A549 (cell line): ENCODE measurements at regions not wholly inside any gene's neighbourhood (a gene's known extent, or its start where the extent isn't known, plus 50 kb on each side); places are given as distances from the start of the nearest gene placed in this dataset.

ENCODE experiments used
- MYC ChIP-seq: IDR thresholded peaks from 2 replicates; pipeline ENCODE4 v1.6.1; 2012; ENCODE audit warnings: mild to moderate bottlenecking, inconsistent platforms, low read length, improper control_type of control experiment, borderline replicate concordance
- TF ChIP-seq, protein P1 (sequence below): fragments of >200 bp; sonication (Bioruptor Twin); formaldehyde crosslinking; IDR thresholded peaks from 3 replicates; pipeline ENCODE4 v1.5.1; 2016

DNA sequence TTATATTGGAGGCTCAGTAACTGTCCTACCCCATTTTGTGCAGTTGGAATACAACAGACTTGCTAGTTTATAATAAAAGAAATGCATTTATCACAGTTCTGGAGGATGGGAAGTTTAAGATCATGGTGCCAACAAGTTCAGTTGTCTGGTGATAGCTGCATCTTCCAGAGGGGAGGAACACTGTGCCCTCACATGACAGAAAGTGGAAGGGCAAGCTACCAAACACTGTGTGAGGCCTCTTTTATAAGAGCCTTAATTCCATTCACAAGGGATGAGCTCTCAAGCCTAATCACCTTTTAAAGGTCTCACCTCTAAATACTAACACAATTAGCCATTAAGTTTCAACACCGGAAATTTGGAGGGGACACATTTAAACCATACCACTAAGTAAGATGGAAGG is 1073.9 kb downstream of the PLOD2 start:
- TF ChIP-seq, protein P1, sequence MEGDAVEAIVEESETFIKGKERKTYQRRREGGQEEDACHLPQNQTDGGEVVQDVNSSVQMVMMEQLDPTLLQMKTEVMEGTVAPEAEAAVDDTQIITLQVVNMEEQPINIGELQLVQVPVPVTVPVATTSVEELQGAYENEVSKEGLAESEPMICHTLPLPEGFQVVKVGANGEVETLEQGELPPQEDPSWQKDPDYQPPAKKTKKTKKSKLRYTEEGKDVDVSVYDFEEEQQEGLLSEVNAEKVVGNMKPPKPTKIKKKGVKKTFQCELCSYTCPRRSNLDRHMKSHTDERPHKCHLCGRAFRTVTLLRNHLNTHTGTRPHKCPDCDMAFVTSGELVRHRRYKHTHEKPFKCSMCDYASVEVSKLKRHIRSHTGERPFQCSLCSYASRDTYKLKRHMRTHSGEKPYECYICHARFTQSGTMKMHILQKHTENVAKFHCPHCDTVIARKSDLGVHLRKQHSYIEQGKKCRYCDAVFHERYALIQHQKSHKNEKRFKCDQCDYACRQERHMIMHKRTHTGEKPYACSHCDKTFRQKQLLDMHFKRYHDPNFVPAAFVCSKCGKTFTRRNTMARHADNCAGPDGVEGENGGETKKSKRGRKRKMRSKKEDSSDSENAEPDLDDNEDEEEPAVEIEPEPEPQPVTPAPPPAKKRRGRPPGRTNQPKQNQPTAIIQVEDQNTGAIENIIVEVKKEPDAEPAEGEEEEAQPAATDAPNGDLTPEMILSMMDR, result no peak
- no peak for TF ChIP-seq MYC
